ENCODE measurements at regions not wholly inside any gene's neighbourhood (a gene's known extent, or its start where the extent isn't known, plus 50 kb on each side); places are given as distances from the start of the nearest gene placed in this dataset.

- 0 out of 2 replicates have a peak, but pooled peaks have one; percentile 49 for TF ChIP-seq MLLT1 (IDR thresholded peaks at IDR 0.05)
- no peak for TF ChIP-seq TCF12 (IDR thresholded peaks at IDR 0.05; ENCODE audit: low read depth, low read length)
- no peak for TF ChIP-seq RCOR1 (conservative IDR thresholded peaks at IDR 0.05; ENCODE audit: low read depth, low read length)
- no peak for TF ChIP-seq PML (IDR thresholded peaks at IDR 0.05; ENCODE audit: low read length)
- no peak for TF ChIP-seq SIN3A (IDR thresholded peaks at IDR 0.05; ENCODE audit: low read depth, low read length)
- TF ChIP-seq SMARCA5 (IDR thresholded peaks at IDR 0.05) = no peak; the same call in 1 of the 2 replicates
- TF ChIP-seq ZNF384 (IDR thresholded peaks at IDR 0.05; ENCODE audit: borderline replicate concordance, low read depth, low read length) = no peak
- TF ChIP-seq ATF7 (IDR thresholded peaks at IDR 0.05; ENCODE audit: low read depth) = peak; percentile 74; the same call in 1 of the 2 replicates
- no peak for TF ChIP-seq FOS (IDR thresholded peaks at IDR 0.05; ENCODE audit: borderline replicate concordance, extremely low read depth, insufficient read length)
- TF ChIP-seq JUND (IDR thresholded peaks at IDR 0.05; ENCODE audit: low read depth, low read length) = no peak
- TF ChIP-seq BHLHE40 (IDR thresholded peaks at IDR 0.05; ENCODE audit: borderline replicate concordance in 1 of 2, low read depth in 2 of 2, low read length in 1 of 2) = peak in 1 of 2 experiments; percentile 71; a peak in 2 of 4 replicates
- no peak; the same call in 1 of the 2 replicates for TF ChIP-seq IKZF1 (conservative IDR thresholded peaks at IDR 0.05)
- TF ChIP-seq TCF3 (IDR thresholded peaks at IDR 0.05; ENCODE audit: borderline replicate concordance, insufficient read depth, low read depth, low read length) = no peak
- no peak for TF ChIP-seq CBX3 (IDR thresholded peaks at IDR 0.05; ENCODE audit: borderline replicate concordance, low read depth)
- no peak for TF ChIP-seq RFX5 (IDR thresholded peaks at IDR 0.05; ENCODE audit: low read depth, low read length)
- TF ChIP-seq STAT3 (IDR thresholded peaks at IDR 0.05; ENCODE audit: low read depth, low read length) = no peak
- no peak for TF ChIP-seq KDM1A (IDR thresholded peaks at IDR 0.05; ENCODE audit: borderline replicate concordance)
- TF ChIP-seq GABPA (IDR thresholded peaks at IDR 0.05; ENCODE audit: low read depth) = no peak
- TF ChIP-seq CREM (IDR thresholded peaks at IDR 0.05; ENCODE audit: low read depth) = no peak
- TF ChIP-seq PKNOX1 (IDR thresholded peaks at IDR 0.05) = peak; percentile 45; the same call in 1 of the 2 replicates
- no peak for TF ChIP-seq NFYA (IDR thresholded peaks at IDR 0.05; ENCODE audit: borderline replicate concordance, low read depth, low read length)
- TF ChIP-seq BRCA1 (IDR thresholded peaks at IDR 0.05; ENCODE audit: low read depth, low read length) = no peak
- TF ChIP-seq SREBF2 (IDR thresholded peaks at IDR 0.05; ENCODE audit: low read length) = no peak
- TF ChIP-seq ZNF622 (IDR thresholded peaks at IDR 0.05) = no peak
- no peak for TF ChIP-seq SIX5 (IDR thresholded peaks at IDR 0.05; ENCODE audit: low read depth, low read length, severe bottlenecking)
- peak; percentile 45 to 47; a peak in 2 of 4 replicates for TF ChIP-seq IKZF2 (IDR thresholded peaks at IDR 0.05)
- peak; percentile 87 for TF ChIP-seq BMI1 (IDR thresholded peaks at IDR 0.05; ENCODE audit: borderline replicate concordance)
- no peak for TF ChIP-seq ESRRA (IDR thresholded peaks at IDR 0.05; ENCODE audit: low read length)
- no peak for TF ChIP-seq ATF3 (IDR thresholded peaks at IDR 0.05; ENCODE audit: borderline replicate concordance, extremely low read depth, low read depth, low read length)
- no peak for TF ChIP-seq CHD1 (IDR thresholded peaks at IDR 0.05; ENCODE audit: low read depth, low read length)
Observed at GRCh38 chr6:137717074-137718073, 149.7 kb upstream of the TNFAIP3 start (continued).
